ENCODE measurements at regions not wholly inside any gene's neighbourhood (a gene's known extent, or its start where the extent isn't known, plus 50 kb on each side); places are given as distances from the start of the nearest gene placed in this dataset.

GRCh38 chr16:75780669-75781068 is 54.4 kb upstream of the CPHXL start:
- no peaks in the 10 kb centered on the region for H3K9me3 Mint-ChIP-seq
- no peak for DNase-seq
- no peaks in the 10 kb centered on the region for H3K36me3 Mint-ChIP-seq
- Histone ChIP-seq H3K9me3 (ENCODE audit: control insufficient read depth in 1 of 2, low read length in 2 of 2) (no peaks in the 10 kb centered on the region), H3K27ac (ENCODE audit: low read depth, low read length) (no peak overlapping the region), H3K27me3 (ENCODE audit: insufficient read depth, low read length) (peaks cover 4% of the 10 kb centered on the region), H3K36me3 (ENCODE audit: insufficient read depth, low read length) (no peaks in the 10 kb centered on the region), H3K4me3 (ENCODE audit: low read length in 2 of 2) (no peak overlapping the region), H3K4me1 (ENCODE audit: insufficient read depth, low read length) (no peaks in the 10 kb centered on the region)
- intact Hi-C loops (cut with micrococcal nuclease): no loop called here
- no peaks in the 10 kb centered on the region for H3K4me1 Mint-ChIP-seq
- no peak overlapping the region for H3K4me3 Mint-ChIP-seq
- ChIA-PET CTCF (ENCODE audit: partially characterized antibody) (interaction anchor here (1.0 to 1.6 kb wide), 2 partner anchors 9 to 1391 kb away, joined by 4 to 7 read pairs; no protein-coding TSS in a partner anchor), POLR2A (ENCODE audit: partially characterized antibody) (no interaction called here)
- H3K27me3 Mint-ChIP-seq: peaks cover 37 to 39% of the 10 kb centered on the region in 2 donors
- peak overlapping the region in 1 of 7 donors; percentile 55 for H3K27ac Mint-ChIP-seq

- Mint-ChIP-seq H3K4me1 (no peaks in the 10 kb centered on the region), H3K9me3 (no peaks in the 10 kb centered on the region), H3K27ac (no peak overlapping the region), H3K36me3 (no peaks in the 10 kb centered on the region), H3K4me3 (no peak overlapping the region), H3K27me3 (peaks cover 31 to 34% of the 10 kb centered on the region in 2 donors)
- POLR2A ChIA-PET (ENCODE audit: partially characterized antibody): no interaction called here
- Histone ChIP-seq H3K36me3 (ENCODE audit: insufficient read depth, low read length) (no peaks in the 10 kb centered on the region), H3K27me3 (ENCODE audit: insufficient read depth, low read length) (no peaks in the 10 kb centered on the region), H3K4me1 (ENCODE audit: insufficient read depth, low read length) (no peaks in the 10 kb centered on the region), H3K9me3 (ENCODE audit: control insufficient read depth in 1 of 2, low read length in 2 of 2) (no peaks in the 10 kb centered on the region), H3K27ac (ENCODE audit: low read depth, low read length) (no peak overlapping the region), H3K4me3 (ENCODE audit: low read length in 2 of 2) (no peak overlapping the region)
- DNase-seq: no peak
- CTCF ChIA-PET (ENCODE audit: partially characterized antibody): interaction anchor here (1.1 to 1.6 kb wide), 3 partner anchors 7 to 1388 kb away, joined by 3 to 7 read pairs (median 6); no protein-coding TSS in a partner anchor
- intact Hi-C loops (cut with micrococcal nuclease): no loop called here
Observed at GRCh38 chr16:75781683-75782343, 55.5 kb upstream of the CPHXL start.

GRCh38 chr16:75787440-75787839 is 61.1 kb upstream of the CPHXL start:
- H3K9me3 Mint-ChIP-seq: peaks cover 0 to 2% (median 0%) of the 10 kb centered on the region in 8 donors
- Histone ChIP-seq H3K4me3 (ENCODE audit: low read length in 2 of 2) (no peak overlapping the region), H3K36me3 (ENCODE audit: insufficient read depth, low read length) (no peaks in the 10 kb centered on the region), H3K4me1 (ENCODE audit: insufficient read depth, low read length) (no peaks in the 10 kb centered on the region), H3K27ac (ENCODE audit: low read depth, low read length) (no peak overlapping the region), H3K27me3 (ENCODE audit: insufficient read depth, low read length) (no peaks in the 10 kb centered on the region), H3K9me3 (ENCODE audit: control insufficient read depth in 1 of 2, low read length in 2 of 2) (no peaks in the 10 kb centered on the region)
- DNase-seq: no peak
- intact Hi-C loops (cut with micrococcal nuclease): no loop called here
- CTCF ChIA-PET (ENCODE audit: partially characterized antibody): interaction anchor here (0.6 to 3.5 kb wide), 2 partner anchors 1384 to 1509 kb away, joined by 3 to 25 read pairs; no protein-coding TSS in a partner anchor
- POLR2A ChIA-PET (ENCODE audit: partially characterized antibody): no interaction called here
- H3K4me1 Mint-ChIP-seq: no peaks in the 10 kb centered on the region
- H3K36me3 Mint-ChIP-seq: no peaks in the 10 kb centered on the region
- H3K27me3 Mint-ChIP-seq: peaks cover 20 to 22% of the 10 kb centered on the region in 2 donors
- H3K4me3 Mint-ChIP-seq: no peak overlapping the region
- H3K27ac Mint-ChIP-seq: no peak overlapping the region

GRCh38 chr16:75789237-75789636 is 62.9 kb upstream of the CPHXL start:
- POLR2A ChIA-PET (ENCODE audit: partially characterized antibody): no interaction called here

GRCh38 chr16:75792771-75793492 is 66.6 kb upstream of the CPHXL start:
- Histone ChIP-seq H3K4me1 (ENCODE audit: insufficient read depth, low read length) (no peaks in the 10 kb centered on the region), H3K4me3 (ENCODE audit: low read length in 2 of 2) (no peak overlapping the region), H3K36me3 (ENCODE audit: insufficient read depth, low read length) (no peaks in the 10 kb centered on the region), H3K27me3 (ENCODE audit: insufficient read depth, low read length) (no peaks in the 10 kb centered on the region), H3K9me3 (ENCODE audit: control insufficient read depth in 1 of 2, low read length in 2 of 2) (no peaks in the 10 kb centered on the region), H3K27ac (ENCODE audit: low read depth, low read length) (no peak overlapping the region)
- Mint-ChIP-seq H3K4me3 (no peak overlapping the region), H3K36me3 (no peaks in the 10 kb centered on the region), H3K27me3 (peaks cover 7 to 12% of the 10 kb centered on the region in 2 donors), H3K4me1 (no peaks in the 10 kb centered on the region), H3K9me3 (peaks cover 0 to 4% (median 0%) of the 10 kb centered on the region in 8 donors), H3K27ac (no peak overlapping the region)
- intact Hi-C loops (cut with micrococcal nuclease): no loop called here
- no peak for DNase-seq
- POLR2A ChIA-PET (ENCODE audit: partially characterized antibody): no interaction called here
- CTCF ChIA-PET (ENCODE audit: partially characterized antibody): interaction anchor here (0.6 to 4.3 kb wide), 4 partner anchors 1378 to 1952 kb away, joined by 3 to 26 read pairs (median 3); no protein-coding TSS in a partner anchor

More at GRCh38 chr16:75789237-75789636, 62.9 kb upstream of the CPHXL start:
- Mint-ChIP-seq H3K27me3 (peaks cover 12 to 18% of the 10 kb centered on the region in 2 donors), H3K4me1 (no peaks in the 10 kb centered on the region), H3K4me3 (peak overlapping the region in 1 of 8 donors; percentile 33), H3K27ac (no peak overlapping the region), H3K36me3 (no peaks in the 10 kb centered on the region), H3K9me3 (peaks cover 0 to 2% (median 0%) of the 10 kb centered on the region in 8 donors)
- no peaks in the 10 kb centered on the region for H3K9me3 ChIP-seq (ENCODE audit: control insufficient read depth in 1 of 2, low read length in 2 of 2)
- no peaks in the 10 kb centered on the region for H3K27me3 ChIP-seq (ENCODE audit: insufficient read depth, low read length)
- no peak overlapping the region for H3K27ac ChIP-seq (ENCODE audit: low read depth, low read length)
- CTCF ChIA-PET (ENCODE audit: partially characterized antibody): interaction anchor here (1.2 to 4.3 kb wide), 2 partner anchors 8 to 1381 kb away, joined by 7 to 26 read pairs; no protein-coding TSS in a partner anchor
- H3K36me3 ChIP-seq (ENCODE audit: insufficient read depth, low read length): no peaks in the 10 kb centered on the region
- intact Hi-C loops (cut with micrococcal nuclease): no loop called here
- no peaks in the 10 kb centered on the region for H3K4me1 ChIP-seq (ENCODE audit: insufficient read depth, low read length)
- DNase-seq: peak in 4 of 5 donors; percentile 33 to 40 (median 36)
- no peak overlapping the region for H3K4me3 ChIP-seq (ENCODE audit: low read length in 2 of 2)

GRCh38 chr16:75793641-75794040 is 67.4 kb upstream of the CPHXL start:
- intact Hi-C loops (cut with micrococcal nuclease): no loop called here
- peaks cover 7 to 10% of the 10 kb centered on the region in 2 donors for H3K27me3 Mint-ChIP-seq
- H3K4me3 Mint-ChIP-seq: no peak overlapping the region
- Histone ChIP-seq H3K27ac (ENCODE audit: low read depth, low read length) (no peak overlapping the region), H3K4me1 (ENCODE audit: insufficient read depth, low read length) (no peaks in the 10 kb centered on the region), H3K27me3 (ENCODE audit: insufficient read depth, low read length) (no peaks in the 10 kb centered on the region), H3K4me3 (ENCODE audit: low read length in 2 of 2) (no peak overlapping the region), H3K36me3 (ENCODE audit: insufficient read depth, low read length) (no peaks in the 10 kb centered on the region), H3K9me3 (ENCODE audit: control insufficient read depth in 1 of 2, low read length in 2 of 2) (no peaks in the 10 kb centered on the region)
- no peak for DNase-seq
- no peak overlapping the region for H3K27ac Mint-ChIP-seq
- H3K36me3 Mint-ChIP-seq: no peaks in the 10 kb centered on the region
- ChIA-PET CTCF (ENCODE audit: partially characterized antibody) (no interaction called here), POLR2A (ENCODE audit: partially characterized antibody) (no interaction called here)
- peaks cover 0 to 4% (median 0%) of the 10 kb centered on the region in 8 donors for H3K9me3 Mint-ChIP-seq
- no peaks in the 10 kb centered on the region for H3K4me1 Mint-ChIP-seq

GRCh38 chr16:75794426-75794825 is 68.1 kb upstream of the CPHXL start:
- no peaks in the 10 kb centered on the region for H3K36me3 ChIP-seq (ENCODE audit: insufficient read depth, low read length)
- H3K4me3 ChIP-seq (ENCODE audit: low read length in 2 of 2): no peak overlapping the region
- Mint-ChIP-seq H3K27ac (no peak overlapping the region), H3K27me3 (peaks cover 10 to 11% of the 10 kb centered on the region in 2 donors), H3K9me3 (peaks cover 0 to 4% (median 0%) of the 10 kb centered on the region in 8 donors), H3K4me3 (no peak overlapping the region), H3K36me3 (no peaks in the 10 kb centered on the region), H3K4me1 (no peaks in the 10 kb centered on the region)
- H3K4me1 ChIP-seq (ENCODE audit: insufficient read depth, low read length): no peaks in the 10 kb centered on the region
- no peak overlapping the region for H3K27ac ChIP-seq (ENCODE audit: low read depth, low read length)
- POLR2A ChIA-PET (ENCODE audit: partially characterized antibody): no interaction called here
- CTCF ChIA-PET (ENCODE audit: partially characterized antibody): no interaction called here
- intact Hi-C loops (cut with micrococcal nuclease): no loop called here
- H3K27me3 ChIP-seq (ENCODE audit: insufficient read depth, low read length): no peaks in the 10 kb centered on the region
- H3K9me3 ChIP-seq (ENCODE audit: control insufficient read depth in 1 of 2, low read length in 2 of 2): no peaks in the 10 kb centered on the region
- no peak for DNase-seq
